ENCODE measurements at regions not wholly inside any gene's neighbourhood (a gene's known extent, or its start where the extent isn't known, plus 50 kb on each side); places are given as distances from the start of the nearest gene placed in this dataset.
A peak's percentile ranks its signal among the peaks of the same experiment; 100 is the strongest.

- DNase-seq, result no peak
These were observed 95.4 kb upstream of the SHH start for GRCh38 chr7:155907450-155908200.

- no peak for DNase-seq
These were observed 88.9 kb upstream of the SHH start for GRCh38 chr7:155901176-155901575.

GRCh38 chr7:155899596-155899995, 87.3 kb upstream of the SHH start:
- no peak for DNase-seq

GRCh38 chr7:155897758-155898386, 85.6 kb upstream of the SHH start:
- no peak for DNase-seq

GRCh38 chr7:155896531-155897263, 84.4 kb upstream of the SHH start:
- DNase-seq, result no peak

- no peak for DNase-seq
These were observed 81.4 kb upstream of the SHH start for GRCh38 chr7:155893664-155894063.

GRCh38 chr7:155893176-155893575, 80.9 kb upstream of the SHH start:
- no peak for DNase-seq

GRCh38 chr7:155889636-155890511, 77.6 kb upstream of the SHH start:
- DNase-seq, result no peak

- no peak for DNase-seq
These were observed 74.9 kb upstream of the SHH start for GRCh38 chr7:155887174-155887525.

- no peak for DNase-seq
These were observed 74.3 kb upstream of the SHH start for GRCh38 chr7:155886391-155887173.

GRCh38 chr7:155885167-155886155, 73.2 kb upstream of the SHH start:
- DNase-seq, result peak; percentile 20

GRCh38 chr7:155884225-155885166, 72.2 kb upstream of the SHH start:
- DNase-seq, result no peak

- DNase-seq, result no peak
These were observed 71.4 kb upstream of the SHH start for GRCh38 chr7:155883491-155884224.

- no peak for DNase-seq
These were observed 70.3 kb upstream of the SHH start for GRCh38 chr7:155882596-155882995.

GRCh38 chr7:155881471-155882350, 69.4 kb upstream of the SHH start:
- no peak for DNase-seq

- no peak for DNase-seq
These were observed 68.5 kb upstream of the SHH start for GRCh38 chr7:155880721-155881120.

- DNase-seq, result no peak
These were observed 67.3 kb upstream of the SHH start for GRCh38 chr7:155879592-155879991.

GRCh38 chr7:155878674-155879073, 66.4 kb upstream of the SHH start:
- no peak for DNase-seq

All from fibroblast of skin of abdomen (primary cell).